ENCODE measurements at regions not wholly inside any gene's neighbourhood (a gene's known extent, or its start where the extent isn't known, plus 50 kb on each side); places are given as distances from the start of the nearest gene placed in this dataset.

GRCh38 chr11:13889552-13890249 lies 72.8 kb upstream of the SPON1 start:
- TF ChIP-seq EZH2 (IDR thresholded peaks at IDR 0.05; ENCODE audit: low read depth, unreplicated experiment): no peak
- TF ChIP-seq CTCF (conservative IDR thresholded peaks at IDR 0.05; ENCODE audit: low read depth in 2 of 2): no peak
- TF ChIP-seq, protein P1, sequence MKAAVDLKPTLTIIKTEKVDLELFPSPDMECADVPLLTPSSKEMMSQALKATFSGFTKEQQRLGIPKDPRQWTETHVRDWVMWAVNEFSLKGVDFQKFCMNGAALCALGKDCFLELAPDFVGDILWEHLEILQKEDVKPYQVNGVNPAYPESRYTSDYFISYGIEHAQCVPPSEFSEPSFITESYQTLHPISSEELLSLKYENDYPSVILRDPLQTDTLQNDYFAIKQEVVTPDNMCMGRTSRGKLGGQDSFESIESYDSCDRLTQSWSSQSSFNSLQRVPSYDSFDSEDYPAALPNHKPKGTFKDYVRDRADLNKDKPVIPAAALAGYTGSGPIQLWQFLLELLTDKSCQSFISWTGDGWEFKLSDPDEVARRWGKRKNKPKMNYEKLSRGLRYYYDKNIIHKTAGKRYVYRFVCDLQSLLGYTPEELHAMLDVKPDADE (IDR thresholded peaks at IDR 0.05): no peak
- TF ChIP-seq POLR2AphosphoS5 (IDR thresholded peaks at IDR 0.05; ENCODE audit: low read depth): no peak
- TF ChIP-seq EZH2phosphoT487 (IDR thresholded peaks at IDR 0.05; ENCODE audit: unreplicated experiment): no peak
- no peak for TF ChIP-seq REST (IDR thresholded peaks at IDR 0.05; ENCODE audit: unreplicated experiment)
- TF ChIP-seq CREB1 (CRISPR knock-in tag; IDR thresholded peaks at IDR 0.05; ENCODE audit: low read depth): no peak
